Cardiac fibroblast (primary cell): ENCODE measurements at regions not wholly inside any gene's neighbourhood (a gene's known extent, or its start where the extent isn't known, plus 50 kb on each side); places are given as distances from the start of the nearest gene placed in this dataset.

Experiments used
- DNase-seq, 2 donors: peaks; one replicate each; pipeline versions ENCODE4 v3.0.0 to v3.0.0-alpha.2; 2010; ENCODE audit warnings: low read depth in 2 of 2
- H3K4me3 ChIP-seq, 2 donors: replicated peaks in 1 of 2; 1 replicate in 1 of 2; 2 replicates in 1 of 2; pipeline ENCODE4 v1.5.1; 2011; ENCODE audit warnings: low read depth in 2 of 2, low read length in 2 of 2, mild to moderate bottlenecking in 2 of 2, moderate library complexity in 1 of 2
- TF ChIP-seq, protein P1 (sequence below): IDR thresholded peaks from one replicate; pipeline ENCODE4 v1.5.1; 2011; ENCODE audit warnings: low read depth, mild to moderate bottlenecking, low read length, inconsistent platforms

DNA sequence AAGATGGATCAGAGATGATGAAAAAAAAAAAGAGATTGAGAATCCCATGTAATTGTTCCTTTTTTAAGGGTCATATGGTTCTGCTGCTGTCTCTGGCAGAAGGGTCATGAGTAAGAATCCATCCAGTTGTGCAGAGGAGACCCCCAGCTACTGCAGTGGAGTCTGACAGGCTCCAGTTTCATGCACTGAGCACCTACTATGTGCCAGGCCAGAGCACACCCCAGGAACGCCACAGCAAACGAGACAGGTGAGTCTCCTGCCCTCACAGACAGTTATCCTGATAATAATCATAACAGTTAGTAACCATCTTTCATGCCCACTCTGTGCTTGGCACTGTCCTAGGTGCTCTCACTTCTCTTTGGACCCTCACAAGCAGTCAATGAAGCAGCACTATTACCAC, 420.0 kb downstream of the MATN1 start:
- H3K4me3 ChIP-seq: no peak overlapping the region
- TF ChIP-seq, protein P1, sequence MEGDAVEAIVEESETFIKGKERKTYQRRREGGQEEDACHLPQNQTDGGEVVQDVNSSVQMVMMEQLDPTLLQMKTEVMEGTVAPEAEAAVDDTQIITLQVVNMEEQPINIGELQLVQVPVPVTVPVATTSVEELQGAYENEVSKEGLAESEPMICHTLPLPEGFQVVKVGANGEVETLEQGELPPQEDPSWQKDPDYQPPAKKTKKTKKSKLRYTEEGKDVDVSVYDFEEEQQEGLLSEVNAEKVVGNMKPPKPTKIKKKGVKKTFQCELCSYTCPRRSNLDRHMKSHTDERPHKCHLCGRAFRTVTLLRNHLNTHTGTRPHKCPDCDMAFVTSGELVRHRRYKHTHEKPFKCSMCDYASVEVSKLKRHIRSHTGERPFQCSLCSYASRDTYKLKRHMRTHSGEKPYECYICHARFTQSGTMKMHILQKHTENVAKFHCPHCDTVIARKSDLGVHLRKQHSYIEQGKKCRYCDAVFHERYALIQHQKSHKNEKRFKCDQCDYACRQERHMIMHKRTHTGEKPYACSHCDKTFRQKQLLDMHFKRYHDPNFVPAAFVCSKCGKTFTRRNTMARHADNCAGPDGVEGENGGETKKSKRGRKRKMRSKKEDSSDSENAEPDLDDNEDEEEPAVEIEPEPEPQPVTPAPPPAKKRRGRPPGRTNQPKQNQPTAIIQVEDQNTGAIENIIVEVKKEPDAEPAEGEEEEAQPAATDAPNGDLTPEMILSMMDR: no peak
- no peak for DNase-seq

DNA sequence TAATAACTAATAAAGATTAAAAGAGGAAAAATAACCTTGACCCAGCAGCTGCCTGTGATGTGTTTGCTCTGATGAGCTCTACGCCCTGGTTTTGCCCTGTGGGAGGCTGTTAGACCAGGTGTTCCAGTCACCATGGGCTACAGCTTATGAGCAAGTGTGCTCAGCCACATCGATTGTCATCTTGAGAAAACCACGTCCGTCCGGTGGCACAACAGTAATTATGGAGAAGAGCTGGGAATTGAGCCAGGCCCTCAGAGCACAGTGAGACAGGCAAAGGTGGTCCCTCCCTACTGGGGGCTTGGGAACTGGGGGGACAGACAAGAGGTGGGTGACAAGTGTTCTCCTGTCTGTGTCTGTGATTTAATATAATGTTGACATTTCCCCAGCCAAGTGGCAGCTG, 420.5 kb downstream of the MATN1 start:
- H3K4me3 ChIP-seq: no peak overlapping the region
- DNase-seq: no peak
- TF ChIP-seq, protein P1: no peak

DNA sequence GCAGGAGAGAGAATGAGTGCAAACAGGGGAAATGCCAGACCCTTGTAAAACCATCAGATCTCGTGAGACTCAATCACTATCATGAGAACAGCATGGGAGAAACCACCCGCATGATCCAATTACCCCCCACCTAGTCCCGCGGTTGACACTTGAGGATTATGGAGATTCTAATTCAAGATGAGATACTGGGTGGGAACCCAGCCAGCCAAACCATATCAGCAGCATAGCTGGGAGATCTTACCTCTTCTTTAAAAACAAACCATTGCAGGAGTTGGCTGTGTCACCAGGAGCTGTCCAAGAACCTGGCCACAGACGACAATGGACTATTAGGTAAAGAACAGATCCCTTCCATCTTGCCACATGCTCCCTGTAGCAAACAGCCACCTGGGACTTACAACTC, 422.7 kb downstream of the MATN1 start:
- TF ChIP-seq, protein P1: no peak
- DNase-seq: no peak
- no peak overlapping the region for H3K4me3 ChIP-seq

GRCh38 chr1:30299393-30299792, 424.0 kb downstream of the MATN1 start:
- TF ChIP-seq, protein P1: no peak
- H3K4me3 ChIP-seq: no peak overlapping the region
- no peak for DNase-seq

DNA sequence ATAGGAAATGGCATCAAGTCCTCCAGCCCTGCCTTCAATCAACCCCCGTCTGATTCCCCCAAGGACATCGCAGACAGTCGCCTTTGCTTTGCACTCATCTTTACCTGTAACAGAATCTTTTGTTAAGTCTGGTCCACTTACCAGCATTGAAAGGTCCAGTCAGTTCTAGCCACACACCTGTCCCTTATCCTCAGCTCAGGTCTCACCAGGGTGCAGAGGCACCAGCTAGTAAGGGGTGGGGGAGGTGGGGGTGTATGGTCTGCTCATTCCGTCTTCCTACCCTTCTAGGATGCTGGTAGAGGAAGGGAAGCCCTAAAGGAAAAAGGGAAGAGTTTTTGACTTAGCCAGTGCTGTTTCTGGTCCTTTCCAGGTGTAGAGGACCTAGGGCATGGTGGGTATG, 427.7 kb downstream of the MATN1 start:
- no peak for DNase-seq
- no peak overlapping the region for H3K4me3 ChIP-seq
- TF ChIP-seq, protein P1: no peak

GRCh38 chr1:30295266-30295665, 428.1 kb downstream of the MATN1 start:
- H3K4me3 ChIP-seq: no peak overlapping the region
- DNase-seq: no peak
- TF ChIP-seq, protein P1: no peak

GRCh38 chr1:30294508-30294907, 428.9 kb downstream of the MATN1 start:
- TF ChIP-seq, protein P1: no peak
- no peak for DNase-seq

More at GRCh38 chr1:30294508-30294907, 428.9 kb downstream of the MATN1 start:
- no peak overlapping the region for H3K4me3 ChIP-seq
